Gastrocnemius medialis (tissue), 4 donors: ENCODE measurements at regions not wholly inside any gene's neighbourhood (a gene's known extent, or its start where the extent isn't known, plus 50 kb on each side); places are given as distances from the start of the nearest gene placed in this dataset.

Source experiments
- ATAC-seq, 2 donors: fragments of 150-250 bp; one replicate each; pipeline ENCODE4 v1.9.1; 2016
- DNase-seq, 2 donors: peaks; one replicate each; pipeline ENCODE4 v3.0.0-alpha.2; 2019
- H3K27ac ChIP-seq, 4 donors: fragments of 200-600 bp; sonication (generic); 1 replicate in 1 of 4; 2 replicates in 3 of 4; pipeline ENCODE4 v1.5.1; 2016 to 2018; ENCODE audit warnings: mild to moderate bottlenecking in 2 of 4, moderate library complexity in 1 of 4
- H3K27me3 ChIP-seq, 3 donors: fragments of 200-600 bp; sonication (generic) in 2 of 3; 1 replicate in 1 of 3; 2 replicates in 2 of 3; pipeline versions ENCODE4 v1.5.1 to v1.6.0; 2016 to 2019; ENCODE audit warnings: mild to moderate bottlenecking in 1 of 3, moderate library complexity in 1 of 3
- H3K36me3 ChIP-seq, 2 donors: fragments of 200-600 bp; sonication (generic) in 1 of 2; one replicate each; pipeline ENCODE4 v1.5.1; 2017 to 2018
- H3K4me1 ChIP-seq, 2 donors: fragments of 200-600 bp; sonication (generic) in 1 of 2; one replicate each; pipeline ENCODE4 v1.5.1; 2016 to 2017; ENCODE audit warnings: mild to moderate bottlenecking in 2 of 2
- H3K4me3 ChIP-seq, 4 donors: fragments of 200-600 bp; sonication (generic) in 3 of 4; 1 replicate in 1 of 4; 2 replicates in 3 of 4; pipeline ENCODE4 v1.5.1; 2016 to 2019; ENCODE audit warnings: mild to moderate bottlenecking in 2 of 4
- H3K9me3 ChIP-seq, 3 donors: fragments of 200-600 bp; sonication (generic) in 2 of 3; 1 replicate in 1 of 3; 2 replicates in 2 of 3; pipeline ENCODE4 v1.5.1; 2016 to 2019
- POLR2A ChIP-seq, 2 donors: fragments of 450-650 bp; IDR thresholded peaks; one replicate each; pipeline ENCODE4 v1.6.1; 2017; ENCODE audit warnings: antibody characterized with exemption in 2 of 2, mild to moderate bottlenecking in 2 of 2, moderate library complexity in 2 of 2
- in situ Hi-C, 4 donors: fragments of 200-750 bp; cut with MboI; loops; one replicate each; pipeline versions ENCODE4 v1.15.0 to v1.8.0; 2017; ENCODE audit warnings: low sequenced_read_pairs in 4 of 4
- intact Hi-C: fragments of 100-400 bp; cut with DNase I; formaldehyde crosslinking; loops from one replicate; pipeline ENCODE4 v1.15.1; 2023; ENCODE audit warnings: low total_unique reads
- TF ChIP-seq, protein P1 (sequence below), 5 experiments: fragments of 450-650 bp in 3 of 5; fragments of 200-600 bp in 2 of 5; sonication (generic) in 2 of 5; IDR thresholded peaks in 4 of 5; conservative IDR thresholded peaks in 1 of 5; 1 replicate in 4 of 5; 2 replicates in 1 of 5; pipeline ENCODE4 v1.5.1; 2016 to 2019; ENCODE audit warnings: antibody characterized with exemption in 5 of 5, mild to moderate bottlenecking in 3 of 5, moderate library complexity in 3 of 5

DNA sequence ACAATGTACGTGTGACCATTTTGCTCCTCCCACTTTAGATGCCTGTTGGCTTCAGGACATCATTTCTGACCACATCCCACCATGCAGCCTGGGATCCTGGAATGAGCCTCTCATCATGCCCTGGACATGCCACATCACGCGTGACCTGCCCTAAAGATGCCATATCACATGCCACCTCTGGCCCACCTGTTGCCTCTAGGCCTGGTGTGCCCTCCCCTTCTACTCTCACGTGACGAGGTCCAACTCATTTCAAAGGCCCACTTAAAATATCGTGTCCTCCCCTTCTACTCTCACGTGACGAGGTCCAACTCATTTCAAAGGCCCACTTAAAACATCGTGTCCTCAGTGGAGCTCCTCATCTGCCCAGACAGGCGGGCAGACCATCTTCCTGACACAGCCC is 254.9 kb downstream of the TEX36 start:
- in situ Hi-C loops (no loop called here), intact Hi-C loops (no loop called here)
- ATAC-seq (no peak), DNase-seq (no peak)
- Histone ChIP-seq H3K9me3 (no peaks in the 10 kb centered on the region), H3K4me3 (no peak overlapping the region), H3K27ac (no peak overlapping the region), H3K4me1 (no peaks in the 10 kb centered on the region), H3K27me3 (no peaks in the 10 kb centered on the region), H3K36me3 (no peaks in the 10 kb centered on the region)
- TF ChIP-seq POLR2A (IDR thresholded peaks at IDR 0.05) = no peak

DNA sequence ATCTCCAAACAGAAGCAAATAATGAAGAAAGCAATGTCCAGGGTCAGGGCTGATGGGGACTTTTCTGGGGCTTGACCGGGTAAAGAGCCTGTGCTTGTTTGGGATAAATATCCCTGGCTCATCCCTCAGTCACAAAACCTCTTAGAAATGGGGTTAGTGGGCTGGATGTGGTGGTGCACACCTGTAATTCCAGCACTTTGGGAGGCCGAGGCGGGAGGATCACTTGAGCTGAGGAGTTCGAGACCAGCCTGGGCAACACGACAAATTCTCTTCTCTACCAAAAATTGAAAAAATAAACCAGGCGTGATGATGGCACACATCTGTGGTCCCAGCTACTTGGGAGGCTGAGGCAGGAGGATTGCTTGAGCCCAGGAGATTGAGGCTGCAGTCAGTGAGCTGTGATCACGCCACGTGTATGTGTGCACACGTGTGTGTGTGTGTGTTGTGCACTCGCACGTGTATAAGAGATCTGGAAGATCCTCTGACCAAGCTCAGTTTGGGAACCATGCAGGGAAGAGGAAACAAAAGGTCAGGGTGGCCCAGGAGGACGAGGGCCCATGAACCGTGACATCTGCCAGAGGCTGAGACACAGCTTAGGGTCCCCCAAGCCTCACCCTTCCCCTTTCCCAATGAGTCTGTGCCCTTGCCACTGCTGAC is 258.6 kb downstream of the TEX36 start:
- in situ Hi-C loops = no loop called here
- no peak for DNase-seq
- Histone ChIP-seq H3K27me3 (no peaks in the 10 kb centered on the region), H3K4me3 (no peak overlapping the region), H3K4me1 (no peaks in the 10 kb centered on the region), H3K27ac (no peak overlapping the region), H3K9me3 (no peaks in the 10 kb centered on the region), H3K36me3 (no peaks in the 10 kb centered on the region)
- intact Hi-C loops = no loop called here
- no peak for ATAC-seq
- TF ChIP-seq POLR2A (IDR thresholded peaks at IDR 0.05) = no peak
- TF ChIP-seq, protein P1, sequence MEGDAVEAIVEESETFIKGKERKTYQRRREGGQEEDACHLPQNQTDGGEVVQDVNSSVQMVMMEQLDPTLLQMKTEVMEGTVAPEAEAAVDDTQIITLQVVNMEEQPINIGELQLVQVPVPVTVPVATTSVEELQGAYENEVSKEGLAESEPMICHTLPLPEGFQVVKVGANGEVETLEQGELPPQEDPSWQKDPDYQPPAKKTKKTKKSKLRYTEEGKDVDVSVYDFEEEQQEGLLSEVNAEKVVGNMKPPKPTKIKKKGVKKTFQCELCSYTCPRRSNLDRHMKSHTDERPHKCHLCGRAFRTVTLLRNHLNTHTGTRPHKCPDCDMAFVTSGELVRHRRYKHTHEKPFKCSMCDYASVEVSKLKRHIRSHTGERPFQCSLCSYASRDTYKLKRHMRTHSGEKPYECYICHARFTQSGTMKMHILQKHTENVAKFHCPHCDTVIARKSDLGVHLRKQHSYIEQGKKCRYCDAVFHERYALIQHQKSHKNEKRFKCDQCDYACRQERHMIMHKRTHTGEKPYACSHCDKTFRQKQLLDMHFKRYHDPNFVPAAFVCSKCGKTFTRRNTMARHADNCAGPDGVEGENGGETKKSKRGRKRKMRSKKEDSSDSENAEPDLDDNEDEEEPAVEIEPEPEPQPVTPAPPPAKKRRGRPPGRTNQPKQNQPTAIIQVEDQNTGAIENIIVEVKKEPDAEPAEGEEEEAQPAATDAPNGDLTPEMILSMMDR (IDR thresholded peaks at IDR 0.05 in 4 of 5, conservative IDR thresholded peaks at IDR 0.05 in 1 of 5) = no peak

DNA sequence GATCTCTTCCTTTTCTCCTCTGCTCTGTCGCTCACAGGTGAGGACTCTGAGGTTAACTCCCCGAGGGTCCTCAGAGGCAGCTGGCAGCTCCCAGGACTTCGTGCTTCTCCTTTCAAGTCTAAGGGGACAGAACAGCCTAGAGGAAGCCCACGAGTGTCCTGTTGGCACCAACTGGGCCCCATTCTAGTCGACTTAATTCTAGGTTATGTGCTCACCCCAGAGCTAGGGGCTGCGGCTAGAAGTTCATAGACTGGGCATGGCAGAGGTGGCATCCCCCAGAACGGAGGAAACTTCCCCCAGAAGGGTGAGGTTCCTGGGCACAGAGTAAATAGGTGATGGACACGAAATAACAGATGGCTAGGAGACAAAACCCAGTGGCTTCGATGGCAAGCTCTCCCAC is 259.4 kb downstream of the TEX36 start:
- ATAC-seq (no peak), DNase-seq (no peak)
- no peaks in the 10 kb centered on the region for H3K27me3 ChIP-seq
- H3K9me3 ChIP-seq = no peaks in the 10 kb centered on the region
- no peaks in the 10 kb centered on the region for H3K36me3 ChIP-seq
- intact Hi-C loops (no loop called here), in situ Hi-C loops (no loop called here)
- no peak overlapping the region for H3K27ac ChIP-seq
- H3K4me1 ChIP-seq = no peaks in the 10 kb centered on the region
- no peak overlapping the region for H3K4me3 ChIP-seq
- TF ChIP-seq POLR2A (IDR thresholded peaks at IDR 0.05) = no peak
- TF ChIP-seq, protein P1 (IDR thresholded peaks at IDR 0.05 in 4 of 5, conservative IDR thresholded peaks at IDR 0.05 in 1 of 5) = no peak

DNA sequence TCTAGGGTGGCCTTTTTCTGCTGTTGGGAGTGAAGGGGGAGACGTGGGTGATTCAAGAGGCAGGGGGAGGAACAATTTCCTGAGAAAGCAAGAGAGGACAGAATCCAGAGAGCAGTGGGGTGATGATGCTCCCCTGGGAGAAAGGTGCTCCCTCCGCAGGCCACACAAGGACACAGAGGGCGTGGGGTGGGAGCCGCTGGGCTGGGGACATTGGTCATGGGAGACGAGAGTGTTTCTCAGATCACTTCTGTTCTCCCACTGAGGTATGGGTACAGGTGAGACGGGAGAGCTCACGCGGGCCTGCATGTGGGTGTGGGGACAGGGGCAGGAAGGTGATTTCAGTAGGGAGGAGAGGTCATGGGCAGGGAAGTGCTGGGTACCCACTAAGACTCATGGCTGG is 259.5 kb upstream of the CTBP2 start:
- Histone ChIP-seq H3K9me3 (no peaks in the 10 kb centered on the region), H3K36me3 (no peaks in the 10 kb centered on the region), H3K4me1 (no peaks in the 10 kb centered on the region), H3K4me3 (no peak overlapping the region), H3K27me3 (no peaks in the 10 kb centered on the region), H3K27ac (no peak overlapping the region)
- TF ChIP-seq, protein P1 (IDR thresholded peaks at IDR 0.05 in 4 of 5, conservative IDR thresholded peaks at IDR 0.05 in 1 of 5) = no peak
- no peak for TF ChIP-seq POLR2A (IDR thresholded peaks at IDR 0.05)
- DNase-seq = no peak
- in situ Hi-C loops = no loop called here
- intact Hi-C loops = no loop called here
- no peak for ATAC-seq

DNA sequence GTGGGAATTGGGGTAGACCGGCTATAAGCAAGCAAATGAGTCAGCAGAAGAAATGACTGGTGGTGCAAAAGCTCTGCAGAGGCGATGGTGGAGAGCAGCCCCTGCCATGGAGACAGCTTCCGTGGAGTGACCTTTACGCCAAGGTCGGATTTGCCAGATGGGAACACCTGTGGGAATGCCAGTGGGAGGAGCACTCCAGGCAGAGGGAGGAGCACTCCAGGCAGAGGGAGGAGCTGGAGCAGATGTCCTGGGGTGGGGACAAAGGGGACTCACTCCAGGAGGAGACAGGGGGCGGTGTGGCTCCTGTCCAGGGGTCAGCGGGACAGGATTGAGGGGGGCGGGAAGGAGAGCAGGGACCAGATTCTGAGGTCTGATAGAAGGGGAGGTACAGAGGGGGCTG is 258.8 kb upstream of the CTBP2 start:
- H3K4me3 ChIP-seq = no peak overlapping the region
- ATAC-seq (no peak), DNase-seq (no peak)
- in situ Hi-C loops (no loop called here), intact Hi-C loops (no loop called here)
- no peaks in the 10 kb centered on the region for H3K36me3 ChIP-seq
- no peaks in the 10 kb centered on the region for H3K4me1 ChIP-seq
- H3K9me3 ChIP-seq = no peaks in the 10 kb centered on the region
- TF ChIP-seq, protein P1 (IDR thresholded peaks at IDR 0.05 in 4 of 5, conservative IDR thresholded peaks at IDR 0.05 in 1 of 5) = no peak
- TF ChIP-seq POLR2A (IDR thresholded peaks at IDR 0.05) = no peak
- no peak overlapping the region for H3K27ac ChIP-seq
- no peaks in the 10 kb centered on the region for H3K27me3 ChIP-seq
